Endothelial cell of umbilical vein (primary cell): ENCODE measurements at regions not wholly inside any gene's neighbourhood (a gene's known extent, or its start where the extent isn't known, plus 50 kb on each side); places are given as distances from the start of the nearest gene placed in this dataset.

Experiments
- BruUV-seq: library from RNA; stranded (reverse); fragments of 400-500 nt; replicated peaks from 2 replicates; lab custom pipeline; 2021; lab: Mats Ljungman, UMichigan
- CTCF ChIA-PET: fragments of 300-600, 350-600 bp; sonication (Branson Sonifier 250); formaldehyde crosslinking; loops from one replicate; lab custom pipeline; 2021; ENCODE audit warnings: antibody characterized with exemption, inconsistent platforms; lab: Charles Lee
- POLR2A ChIA-PET: fragments of 300-600, 350-600 bp; sonication (Branson Sonifier 250); formaldehyde crosslinking; loops from one replicate; lab custom pipeline; 2021; ENCODE audit warnings: antibody characterized with exemption, inconsistent platforms; lab: Charles Lee
- DNase-seq: peaks from one replicate; pipeline ENCODE4 v3.0.0-alpha.2; 2011; ENCODE audit warnings: low read depth, low spot score
- FAIRE-seq: peaks from 2 replicates; lab custom pipeline; 2011; peaks lifted over from hg19 to GRCh38; lab: Jason Lieb, UNC
- H2AFZ ChIP-seq: 2 replicates; pipeline ENCODE4 v1.6.0; 2012; ENCODE audit warnings: low read depth, low read length, control low read depth, inconsistent platforms
- H3K27ac ChIP-seq: 2 replicates; pipeline ENCODE4 v1.5.1; 2011; ENCODE audit warnings: low read depth, mild to moderate bottlenecking, control low read depth, low read length, moderate library complexity; ENCODE audit not compliant: insufficient read depth
- H3K27me3 ChIP-seq, 2 experiments: 2 replicates each; pipeline versions ENCODE4 v1.6.0 to v1.6.1; 2011; ENCODE audit warnings: low read length in 2 of 2, mixed read lengths in 1 of 2; ENCODE audit not compliant: control insufficient read depth in 2 of 2, insufficient read depth in 2 of 2
- H3K36me3 ChIP-seq, 2 experiments: 2 replicates in 1 of 2; 3 replicates in 1 of 2; pipeline ENCODE4 v1.5.1; 2011; ENCODE audit warnings: low read length in 2 of 2, mild to moderate bottlenecking in 1 of 2, moderate library complexity in 1 of 2; ENCODE audit not compliant: control insufficient read depth in 2 of 2, insufficient read depth in 2 of 2; ENCODE audit errors: extremely low read depth in 1 of 2
- H3K4me1 ChIP-seq: 3 replicates; pipeline ENCODE4 v1.5.1; 2011; ENCODE audit warnings: mild to moderate bottlenecking, low read length; ENCODE audit not compliant: control insufficient read depth, insufficient read depth; ENCODE audit errors: extremely low read depth
- H3K4me2 ChIP-seq: 2 replicates; pipeline ENCODE4 v1.6.1; 2011; ENCODE audit warnings: low read length, control low read depth, mixed read lengths; ENCODE audit not compliant: insufficient read depth
- H3K4me3 ChIP-seq, 3 experiments: fragments of 200-600 bp in 1 of 3; sonication (generic), shearing (Covaris generic) in 1 of 3; replicated peaks in 1 of 3; 2 replicates each; pipeline ENCODE4 v1.5.1; 2011 to 2016; ENCODE audit warnings: control low read depth in 3 of 3, low read length in 3 of 3, mild to moderate bottlenecking in 2 of 3, inconsistent platforms in 1 of 3, low read depth in 1 of 3, moderate library complexity in 1 of 3; ENCODE audit not compliant: insufficient read depth in 1 of 3
- H3K79me2 ChIP-seq: 2 replicates; pipeline ENCODE4 v1.6.0; 2012; ENCODE audit warnings: low read length, inconsistent platforms; ENCODE audit not compliant: control insufficient read depth, insufficient read depth
- H3K9ac ChIP-seq: replicated peaks from 2 replicates; pipeline ENCODE3; 2011; ENCODE audit warnings: low read length, control low read depth; ENCODE audit not compliant: insufficient read depth; ENCODE audit errors: extremely low read depth
- H3K9me1 ChIP-seq: replicated peaks from 3 replicates; pipeline ENCODE4 v1.6.0; 2011; ENCODE audit warnings: mild to moderate bottlenecking, low read length; ENCODE audit not compliant: control insufficient read depth, insufficient read depth; ENCODE audit errors: extremely low read depth
- H3K9me3 ChIP-seq: replicated peaks from 2 replicates; pipeline ENCODE4 v1.5.1; 2012; ENCODE audit warnings: low read length, inconsistent platforms; ENCODE audit not compliant: control insufficient read depth, insufficient read depth
- H4K20me1 ChIP-seq: replicated peaks from 2 replicates; pipeline ENCODE3; 2011; ENCODE audit warnings: mild to moderate bottlenecking, low read length; ENCODE audit not compliant: control insufficient read depth, insufficient read depth; ENCODE audit errors: extremely low read depth
- CTCF ChIP-seq, 2 donors: IDR thresholded peaks; 1 replicate in 1 of 2; 2 replicates in 1 of 2; pipeline ENCODE4 v1.5.1; 2011; ENCODE audit warnings: low read length in 2 of 2, mild to moderate bottlenecking in 2 of 2, moderate library complexity in 2 of 2, control low read depth in 1 of 2, inconsistent platforms in 1 of 2, low read depth in 1 of 2; ENCODE audit not compliant: insufficient read depth in 1 of 2; ENCODE audit errors: extremely low read depth in 1 of 2
- EZH2 ChIP-seq: IDR thresholded peaks from 2 replicates; pipeline ENCODE4 v1.6.1; 2012; ENCODE audit warnings: borderline replicate concordance, low read depth, mild to moderate bottlenecking, moderate library complexity, low read length, inconsistent platforms; ENCODE audit not compliant: severe bottlenecking
- FOS ChIP-seq: IDR thresholded peaks from 2 replicates; pipeline ENCODE4 v1.6.1; 2011; ENCODE audit warnings: mild to moderate bottlenecking, low read length, moderate library complexity, borderline replicate concordance; ENCODE audit not compliant: insufficient read depth
- GATA2 ChIP-seq: IDR thresholded peaks from 2 replicates; pipeline ENCODE4 v1.7.0; 2011; ENCODE audit warnings: low read depth, mild to moderate bottlenecking, moderate library complexity, mixed read lengths, low read length; ENCODE audit not compliant: insufficient read length, insufficient read depth
- JUN ChIP-seq: IDR thresholded peaks from 2 replicates; pipeline ENCODE4 v1.6.1; 2011; ENCODE audit warnings: borderline replicate concordance, low read depth; ENCODE audit not compliant: insufficient read length, insufficient read depth
- MAX ChIP-seq: IDR thresholded peaks from 2 replicates; pipeline ENCODE4 v1.6.1; 2011; ENCODE audit not compliant: insufficient read depth, insufficient read length
- MYC ChIP-seq: IDR thresholded peaks from one replicate; pipeline ENCODE4 v1.6.1; 2011; ENCODE audit warnings: mild to moderate bottlenecking, low read depth, low read length
- POLR2A ChIP-seq: IDR thresholded peaks from 2 replicates; pipeline ENCODE4 v1.6.1; 2012; ENCODE audit warnings: low read depth, mild to moderate bottlenecking, control low read depth, low read length
- POLR2AphosphoS5 ChIP-seq: IDR thresholded peaks from 2 replicates; pipeline ENCODE4 v1.6.1; 2012; ENCODE audit warnings: low read depth, mild to moderate bottlenecking, control low read depth, low read length, moderate library complexity; ENCODE audit not compliant: insufficient read depth
- dilution Hi-C: fragments of 300-500 bp; cut with MboI; formaldehyde crosslinking; loops from one replicate; pipeline ENCODE4 v1.15.0; 2019; ENCODE audit warnings: low sequenced_read_pairs; ENCODE audit not compliant: extremely low pct_ligation_motif_present
- intact Hi-C: fragments of 100-400 bp; cut with micrococcal nuclease; formaldehyde crosslinking; loops from one replicate; pipeline ENCODE4 v1.10.0; 2022

GRCh38 chr15:69827751-69828150 lies 270.0 kb downstream of the TLE3 start:
- Histone ChIP-seq H3K9ac (no peak overlapping the region), H2AFZ (no peak overlapping the region), H3K9me3 (no peaks in the 10 kb centered on the region), H3K9me1 (no peaks in the 10 kb centered on the region), H3K36me3 (no peaks in the 10 kb centered on the region), H3K27me3 (peaks cover 0 to 4% of the 10 kb centered on the region in 2 experiments), H4K20me1 (no peaks in the 10 kb centered on the region), H3K4me2 (no peak overlapping the region), H3K27ac (no peak overlapping the region), H3K4me3 (no peak overlapping the region), H3K79me2 (no peaks in the 10 kb centered on the region), H3K4me1 (no peaks in the 10 kb centered on the region)
- no peak for FAIRE-seq
- POLR2A ChIA-PET = no interaction called here
- dilution Hi-C loops (no loop called here), intact Hi-C loops (no loop called here)
- BruUV-seq = no TSS peak
- DNase-seq = no peak
- TF ChIP-seq MAX (no peak), POLR2A (no peak), EZH2 (no peak), JUN (no peak), POLR2AphosphoS5 (no peak), CTCF (IDR thresholded peaks at IDR 0.05; ENCODE audit: extremely low read depth in 1 of 2, insufficient read depth in 1 of 2, low read depth in 1 of 2, low read length in 2 of 2) (no peak), GATA2 (no peak), MYC (no peak), FOS (no peak)
- CTCF ChIA-PET = interaction anchor here (0.7 kb wide), 1 partner anchor 78 kb away, joined by 3 read pairs; no protein-coding TSS in a partner anchor
